Kasumi-1 (cell line): ENCODE measurements at regions not wholly inside any gene's neighbourhood (a gene's known extent, or its start where the extent isn't known, plus 50 kb on each side); places are given as distances from the start of the nearest gene placed in this dataset.
"Not testable (repeated sequence)": the region's sequence is repeated elsewhere in the genome, so short reads cannot be mapped to it uniquely, and the experiment has no call there.

ENCODE experiments used
- DNase-seq, 2 experiments: peaks; one replicate each; lab custom pipeline; 2025; lab: John Stamatoyannopoulos, UW

DNA sequence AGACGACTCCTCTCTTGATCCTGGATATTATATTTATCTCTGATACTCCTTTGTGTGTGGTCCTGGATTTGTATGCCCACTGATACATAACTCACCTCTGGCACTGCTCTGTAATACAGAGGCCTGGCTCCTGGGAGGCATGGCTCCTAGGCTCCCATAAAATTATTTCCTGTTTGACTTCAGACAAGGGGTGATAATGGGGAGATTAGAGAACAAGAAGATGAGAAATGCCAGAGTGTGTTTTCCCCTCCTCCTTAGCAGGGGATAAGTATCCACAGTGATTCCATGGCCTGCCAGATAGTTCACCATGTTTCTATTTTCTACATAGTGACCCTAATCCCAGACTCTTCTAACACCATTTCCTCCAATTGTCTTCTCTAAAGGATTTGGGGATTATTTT is 165.7 kb upstream of the PLSCR5 start:
- no peak for DNase-seq

DNA sequence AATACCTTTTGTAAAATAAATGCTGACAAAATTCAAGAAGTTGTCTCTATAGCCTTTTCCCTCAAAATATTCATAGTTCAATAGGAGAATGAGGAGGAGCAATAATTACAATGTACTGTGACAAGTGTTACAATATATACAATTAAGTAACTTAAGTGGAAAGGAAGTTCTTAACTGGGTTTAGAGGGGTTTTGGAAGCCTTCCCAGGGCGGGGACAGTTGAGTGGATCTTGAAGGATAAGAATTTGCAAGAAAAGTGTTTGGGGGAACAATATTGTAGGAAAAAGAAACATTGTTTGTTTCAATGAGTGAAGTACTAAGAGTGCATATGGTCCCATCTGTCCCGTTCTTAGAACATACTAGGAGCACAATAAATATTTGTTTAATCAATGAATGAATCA is 165.2 kb upstream of the PLSCR5 start:
- no peak for DNase-seq

DNA sequence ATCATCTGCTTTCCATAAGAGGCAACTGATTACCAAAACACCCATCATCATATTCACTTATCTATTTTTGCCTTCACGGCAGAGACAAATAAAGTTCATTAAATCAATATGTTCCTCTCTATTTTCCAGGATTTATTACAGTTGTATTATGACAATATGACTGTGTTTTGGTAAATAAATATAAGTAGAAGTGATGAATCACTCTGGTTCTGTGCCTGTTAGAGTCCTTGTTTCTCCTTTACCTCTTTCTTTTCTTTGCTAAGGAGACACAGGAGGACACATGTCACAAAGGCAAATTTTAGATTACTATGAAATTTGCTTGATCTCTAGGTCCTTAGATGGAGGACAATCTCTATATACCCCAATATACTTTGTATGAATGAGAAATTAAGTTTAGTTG is 152.6 kb upstream of the PLSCR5 start:
- no peak for DNase-seq

DNA sequence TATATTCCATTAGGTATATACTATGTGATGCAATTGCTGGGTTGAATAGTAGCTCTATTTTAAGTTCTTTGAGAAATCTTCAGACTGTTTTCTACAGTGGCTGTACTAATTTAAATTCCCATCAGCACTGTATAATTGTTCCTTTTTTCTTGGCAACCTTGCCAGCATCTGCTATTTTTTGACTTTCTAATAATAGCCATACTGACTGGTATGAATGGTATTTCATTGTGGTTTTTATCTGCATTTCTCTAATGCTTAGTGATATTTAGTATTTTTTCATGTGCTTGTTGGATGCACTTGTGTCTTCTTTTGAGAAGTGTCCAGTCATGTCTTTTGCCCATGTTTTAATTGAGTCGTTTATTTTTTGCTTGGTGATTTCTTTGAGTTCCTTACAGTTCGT is 145.1 kb upstream of the PLSCR5 start:
- no peak for DNase-seq

DNA sequence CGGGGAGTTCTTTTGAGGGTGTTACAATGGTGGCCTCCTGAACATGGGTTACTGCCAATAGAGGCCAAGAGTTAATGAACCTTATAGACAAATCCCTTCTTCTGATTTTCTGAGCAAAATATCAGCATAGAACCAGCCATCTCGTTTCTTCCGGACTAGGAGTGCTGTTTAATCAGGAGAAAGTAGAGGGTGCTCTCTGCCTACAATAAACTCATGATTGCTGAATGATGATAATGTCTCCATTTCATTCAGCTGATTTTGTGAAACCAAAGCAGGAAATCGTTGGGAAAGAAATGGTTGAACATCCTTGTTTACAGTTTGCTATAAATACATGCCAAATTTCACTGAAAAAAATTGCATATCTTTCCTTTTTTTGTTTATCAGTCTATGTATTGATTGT is 142.8 kb upstream of the PLSCR5 start:
- DNase-seq = peak in 1 of 2 experiments; percentile 9

DNA sequence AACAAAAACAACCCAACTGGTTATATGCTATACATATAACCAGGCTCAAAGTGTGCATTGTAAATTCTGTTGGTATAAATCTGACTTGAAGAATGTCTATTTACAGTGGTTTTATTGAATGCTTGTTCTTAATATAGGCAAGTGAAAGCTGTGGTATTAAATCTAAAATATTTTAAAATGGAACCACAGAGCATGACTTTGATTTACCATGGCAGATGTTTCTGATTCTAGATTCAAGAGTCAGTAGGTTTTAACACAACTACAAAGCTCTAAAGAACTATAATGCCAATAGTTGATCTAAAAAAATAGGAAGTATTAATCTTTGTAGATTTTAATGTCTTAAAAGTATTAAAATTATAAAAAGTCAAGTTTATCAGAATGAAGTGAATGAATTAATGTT is 141.9 kb upstream of the PLSCR5 start:
- no peak for DNase-seq

DNA sequence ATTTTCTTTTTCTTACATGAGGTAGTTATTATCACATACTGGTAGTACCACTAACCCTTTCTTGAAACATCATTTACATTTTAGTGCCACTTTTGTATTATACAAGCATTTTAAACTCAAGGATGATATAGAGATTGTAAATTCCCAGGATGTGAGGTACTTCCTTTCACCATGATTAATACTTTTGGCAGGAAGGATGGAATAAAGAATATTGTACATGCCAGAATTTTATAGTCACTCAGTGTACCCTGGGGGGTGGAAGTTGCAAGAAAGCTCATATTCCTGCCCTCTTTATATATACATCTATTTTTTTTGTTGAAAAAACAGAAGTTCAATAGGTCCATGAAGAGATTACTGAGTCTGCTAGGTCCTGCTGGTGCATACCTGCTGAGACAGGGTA is 141.0 kb upstream of the PLSCR5 start:
- DNase-seq = no peak

DNA sequence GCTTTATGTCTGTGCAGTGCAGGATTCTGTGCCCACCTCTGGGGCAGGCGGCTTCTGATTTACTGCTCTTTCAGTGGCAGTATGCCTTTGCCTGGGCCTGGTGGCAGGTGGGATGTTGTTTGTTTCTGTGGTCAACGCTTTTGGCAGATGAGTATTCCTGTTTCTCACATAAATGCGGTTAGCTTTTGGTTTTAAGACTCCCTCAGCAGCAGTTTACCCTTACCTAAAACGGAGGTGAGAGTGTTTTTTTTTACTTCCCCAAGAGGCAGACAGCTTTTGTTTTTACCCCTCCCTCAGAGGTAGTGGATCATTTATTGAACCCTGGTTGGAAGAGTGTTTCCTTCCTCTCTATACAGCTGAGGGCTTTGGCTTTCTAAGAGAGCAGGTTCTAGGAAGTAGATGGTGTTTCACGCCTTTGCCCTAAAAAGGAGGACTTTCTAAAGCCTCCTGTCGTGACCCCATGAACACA is 134.1 kb upstream of the PLSCR5 start:
- no peak for DNase-seq

DNA sequence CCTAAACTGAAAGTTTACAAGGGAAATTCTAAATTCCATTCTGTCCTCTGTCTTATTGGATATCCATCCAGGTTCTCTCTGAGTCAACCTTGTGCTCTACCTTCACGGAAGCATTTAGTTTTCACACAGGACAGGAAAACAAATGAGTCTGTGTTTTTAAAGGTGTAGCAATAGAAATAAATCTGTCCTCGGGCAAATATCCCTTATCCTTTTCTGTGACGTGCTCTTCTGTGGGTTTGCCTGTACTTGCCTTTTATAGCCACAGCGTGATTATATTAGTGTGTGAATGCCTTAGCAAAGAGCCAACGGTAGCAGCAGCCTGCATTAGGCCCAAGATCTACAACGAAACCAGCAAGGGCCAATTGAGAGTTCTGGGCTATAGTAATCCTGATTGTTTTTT is 127.2 kb upstream of the PLSCR5 start:
- no peak for DNase-seq

DNA sequence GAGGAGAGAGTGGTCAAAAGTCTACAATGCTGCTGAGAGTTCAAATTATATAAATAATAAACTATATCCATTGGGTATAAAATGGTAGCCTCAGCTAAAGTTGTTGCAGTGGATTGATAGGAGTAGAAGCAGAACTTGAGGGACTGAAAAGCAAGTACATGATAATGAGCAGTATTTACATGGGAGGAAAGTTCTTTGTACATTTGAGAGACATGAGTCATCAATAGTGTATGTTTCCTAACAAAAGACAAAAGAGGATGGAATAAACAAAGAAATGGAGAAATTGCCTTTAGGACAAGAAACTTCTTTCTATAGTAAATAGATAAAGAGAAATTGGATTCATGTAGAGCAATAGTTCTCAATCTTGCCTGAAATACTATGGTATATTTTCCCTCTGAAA is 110.0 kb upstream of the PLSCR5 start:
- no peak for DNase-seq

DNA sequence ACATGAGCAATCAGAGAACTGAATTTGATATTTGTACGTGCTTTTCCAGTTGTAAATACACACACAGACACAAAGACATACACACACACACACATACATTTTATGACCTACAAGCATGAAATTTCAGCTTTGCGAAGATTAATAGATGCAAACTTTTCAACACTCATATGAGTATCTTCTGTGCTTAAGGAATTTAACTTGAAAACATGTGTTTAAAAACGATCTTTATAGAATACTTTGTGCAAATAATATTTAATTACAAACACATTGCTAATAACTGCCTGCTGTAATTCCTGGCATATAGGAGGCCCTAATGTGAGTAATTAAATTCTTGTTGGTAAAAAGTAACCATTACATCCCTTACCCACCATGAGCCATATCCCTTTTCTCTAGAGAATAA is 107.7 kb upstream of the PLSCR5 start:
- no peak for DNase-seq

DNA sequence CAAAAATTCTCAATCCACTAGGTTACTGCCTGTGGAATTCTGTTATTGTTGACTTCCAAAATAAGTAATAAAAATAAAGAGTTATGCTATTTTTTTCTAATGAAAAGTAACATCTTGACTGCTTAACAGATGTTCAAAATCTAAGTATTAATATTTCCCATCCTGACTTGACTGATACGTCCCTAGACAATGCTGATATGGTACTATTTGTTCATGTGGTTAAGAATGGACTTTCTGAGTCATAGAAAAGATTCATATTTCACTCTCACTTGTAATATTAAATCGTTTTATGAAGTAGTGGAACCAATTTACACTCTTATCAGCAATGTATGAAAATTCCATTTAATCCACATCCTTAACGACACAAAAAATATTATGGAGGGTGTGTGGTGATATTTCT is 104.8 kb upstream of the PLSCR5 start:
- no peak for DNase-seq

DNA sequence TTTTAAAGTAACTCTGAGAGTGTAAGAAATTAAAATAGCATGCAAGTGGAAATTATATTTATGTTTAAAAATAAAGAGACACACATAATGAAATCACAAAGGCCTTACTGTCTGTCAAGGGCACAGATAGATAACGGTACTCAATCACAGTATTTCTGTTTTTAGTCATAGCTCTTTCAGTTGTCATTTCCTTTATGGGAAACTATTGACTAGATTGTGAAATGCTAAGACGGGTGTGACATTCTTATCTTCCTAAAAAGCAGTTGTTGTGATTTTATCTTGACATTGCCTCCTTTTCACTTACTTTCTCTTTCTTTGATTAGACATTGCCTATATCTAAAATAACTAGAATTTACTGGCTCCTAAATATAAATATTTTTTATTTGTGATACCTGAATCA is 100.1 kb upstream of the PLSCR5 start:
- no peak for DNase-seq

DNA sequence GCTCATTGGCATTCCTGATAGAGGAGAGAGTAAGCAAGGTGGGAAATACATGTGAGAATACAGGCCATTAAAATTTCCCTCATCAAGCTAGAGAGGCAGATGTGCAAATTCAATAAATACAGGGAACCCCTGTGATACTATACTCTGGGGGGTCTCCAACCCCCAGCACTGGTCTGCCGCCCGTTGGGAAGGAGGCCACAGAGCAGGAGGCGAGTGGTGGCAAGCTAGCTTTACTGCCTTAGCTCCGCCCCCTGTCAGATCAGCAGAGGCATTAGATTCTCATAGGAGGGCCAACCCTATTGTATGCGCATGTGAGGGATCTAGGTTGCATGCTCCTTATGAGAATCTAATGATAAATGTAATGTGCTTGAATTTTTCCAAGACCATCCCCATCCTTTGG is 97.1 kb upstream of the PLSCR5 start:
- DNase-seq = no peak

DNA sequence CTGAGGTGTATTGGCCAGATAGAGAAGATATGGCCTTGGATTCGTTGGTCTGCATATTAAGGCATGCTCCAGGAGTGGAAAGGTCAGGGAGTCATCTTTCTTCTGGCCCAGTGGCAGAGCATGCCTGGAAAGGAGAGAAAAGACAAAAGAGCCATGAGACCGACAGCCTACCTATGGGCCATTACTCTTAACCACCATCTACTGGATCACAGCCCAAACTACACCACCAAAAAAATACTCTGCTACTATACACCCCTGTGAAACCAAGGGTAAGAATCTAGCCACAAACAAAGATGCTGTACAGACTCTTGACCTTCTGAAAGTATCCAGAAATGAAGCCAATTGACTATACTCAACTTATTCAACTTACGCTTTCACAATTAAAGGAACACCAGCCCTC is 96.1 kb upstream of the PLSCR5 start:
- DNase-seq = no peak

DNA sequence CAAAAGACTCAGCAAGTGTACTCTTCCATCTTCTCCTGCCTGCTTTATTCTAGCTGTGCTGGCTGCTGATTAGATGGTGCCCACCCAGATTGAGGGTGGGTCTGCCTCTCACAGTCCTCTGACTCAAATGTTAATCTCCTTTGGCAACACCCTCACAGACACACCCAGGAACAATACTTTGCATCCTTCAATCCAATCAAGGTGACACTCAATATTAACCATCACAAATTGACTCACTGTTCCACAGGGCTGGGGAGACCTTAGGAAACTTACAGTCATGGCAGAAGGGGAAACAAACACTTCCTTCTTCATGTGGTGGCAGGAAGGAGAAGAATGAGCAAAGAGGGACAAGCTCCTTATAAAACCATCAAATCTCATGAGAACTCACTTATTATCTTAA is 94.9 kb upstream of the PLSCR5 start:
- not testable (repeated sequence) for DNase-seq

DNA sequence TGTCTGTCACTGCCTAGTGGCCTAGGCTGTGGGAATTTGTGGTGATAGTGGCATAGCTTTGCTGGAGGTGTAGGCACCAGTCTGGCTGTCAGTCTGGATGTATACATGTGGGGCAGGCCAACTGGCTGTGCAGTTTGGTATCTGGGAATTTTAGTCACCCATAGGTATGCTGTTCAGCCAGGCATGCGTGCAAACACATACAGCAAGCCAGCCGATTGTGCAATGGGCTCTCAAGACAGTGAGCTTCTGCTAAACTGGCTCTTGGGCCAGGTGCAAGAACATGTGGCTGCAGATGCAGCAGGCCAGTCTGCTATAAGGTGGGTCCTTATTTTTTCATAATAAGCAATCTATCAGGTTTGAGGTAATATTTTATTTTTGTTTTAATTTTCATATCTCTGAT is 87.1 kb upstream of the PLSCR5 start:
- no peak for DNase-seq

DNA sequence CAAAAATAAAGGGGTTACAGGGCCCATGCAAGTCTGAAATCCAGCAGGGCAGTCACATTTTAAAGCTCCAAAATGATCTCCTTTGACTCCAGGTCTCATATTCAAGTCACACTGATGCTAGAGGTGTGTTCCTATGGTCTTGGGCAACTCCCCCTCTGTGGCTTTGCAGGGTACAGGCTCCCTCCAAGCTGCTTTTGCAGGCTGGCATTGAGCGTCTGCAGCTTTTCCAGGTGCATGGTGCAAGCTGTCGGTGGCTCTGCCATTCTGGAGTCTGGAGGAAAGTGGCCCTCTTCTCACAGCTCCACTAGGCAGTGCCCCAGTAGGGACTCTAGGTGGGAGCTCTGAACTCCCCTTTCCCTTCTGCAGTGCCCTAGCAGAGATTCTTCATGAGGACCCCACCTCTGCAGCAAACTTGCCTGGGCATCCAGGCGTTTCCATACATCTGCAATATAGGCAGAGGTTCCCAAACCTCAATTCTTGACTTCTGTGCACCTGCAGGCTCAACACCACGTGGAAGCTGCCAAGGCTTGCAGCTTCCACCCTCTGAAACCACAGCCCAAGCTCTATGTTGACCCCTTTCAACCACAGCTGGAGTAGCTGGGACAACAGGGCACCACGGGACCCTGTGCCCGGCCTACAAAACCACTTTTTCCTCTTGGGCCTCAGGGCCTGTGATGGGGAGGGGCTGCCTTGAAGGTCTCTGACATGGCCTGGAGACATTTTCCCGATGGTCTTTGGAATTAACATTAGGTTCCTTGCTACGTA is 80.1 kb upstream of the PLSCR5 start:
- DNase-seq = no peak

DNA sequence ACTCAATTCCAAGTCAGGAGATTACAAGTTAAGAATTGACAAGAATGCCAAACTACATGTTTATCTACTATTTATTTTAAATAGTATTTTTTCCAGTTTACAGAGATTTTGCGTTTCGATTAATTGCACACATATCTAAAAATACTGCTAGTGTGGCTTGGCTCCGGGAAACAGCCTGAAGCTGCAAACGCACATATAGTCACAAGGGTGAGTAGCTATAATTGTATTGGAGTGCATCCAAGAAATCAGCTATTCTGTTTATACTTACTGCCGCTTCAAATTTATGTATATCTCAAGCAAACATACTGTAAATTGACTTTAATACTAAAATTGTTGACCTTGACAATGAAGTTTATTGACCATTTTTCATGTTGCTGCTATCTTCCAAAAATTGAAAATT is 77.0 kb upstream of the PLSCR5 start:
- no peak for DNase-seq

DNA sequence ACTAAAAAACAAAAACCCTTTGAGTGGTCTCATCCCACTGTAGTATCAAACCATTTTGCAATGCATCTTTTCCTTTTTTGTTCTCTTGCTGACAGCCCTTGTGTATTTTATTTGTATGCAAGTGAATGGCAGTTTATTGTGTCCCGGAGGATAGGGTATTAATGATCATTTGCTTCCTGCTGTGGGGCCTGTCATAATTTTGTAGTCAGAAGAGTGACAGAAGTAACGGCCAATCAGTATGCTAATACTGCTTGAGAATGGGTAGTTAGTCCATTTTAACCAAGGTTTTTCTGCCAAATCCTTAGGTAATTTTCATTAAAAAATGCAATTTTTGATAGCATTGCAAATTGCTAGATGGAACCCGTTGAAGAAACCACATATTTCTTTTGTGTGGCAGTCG is 75.5 kb upstream of the PLSCR5 start:
- DNase-seq = no peak

DNA sequence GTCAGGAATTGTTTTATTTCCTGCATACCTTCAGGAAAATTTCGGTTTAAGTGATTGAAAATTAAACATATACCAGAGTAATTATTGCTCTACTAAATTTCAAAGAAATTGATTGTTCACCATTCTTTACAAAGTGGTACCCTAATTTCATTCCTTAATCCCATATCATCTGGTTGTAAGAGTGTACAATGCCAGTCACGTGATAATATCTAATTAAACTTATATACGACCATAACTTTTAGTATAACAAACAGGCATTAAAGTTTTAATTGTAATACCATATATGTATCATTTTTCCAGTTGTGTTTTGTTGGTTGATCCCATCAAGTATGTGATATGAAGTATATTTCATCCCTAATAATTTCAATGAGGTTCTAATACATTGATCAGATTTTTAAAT is 74.8 kb upstream of the PLSCR5 start:
- DNase-seq = no peak

DNA sequence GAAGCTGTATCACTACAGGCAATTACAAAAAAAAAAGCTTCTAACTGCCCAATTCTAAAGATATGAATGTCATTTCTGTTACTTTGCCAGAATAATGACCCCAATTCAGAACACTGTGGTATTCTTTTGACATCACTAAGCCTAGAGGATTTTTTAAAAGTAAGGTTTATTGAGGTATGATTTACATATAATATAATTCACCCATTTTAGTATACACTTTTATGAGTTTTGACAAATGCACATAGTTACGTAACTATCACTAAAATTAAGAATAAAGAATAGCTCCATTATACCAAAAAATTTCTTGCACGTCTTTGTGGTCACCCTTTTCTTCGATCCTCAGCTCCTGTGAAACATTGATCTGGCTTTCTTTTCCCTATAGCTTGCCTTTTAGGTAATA is 74.0 kb upstream of the PLSCR5 start:
- DNase-seq = no peak

DNA sequence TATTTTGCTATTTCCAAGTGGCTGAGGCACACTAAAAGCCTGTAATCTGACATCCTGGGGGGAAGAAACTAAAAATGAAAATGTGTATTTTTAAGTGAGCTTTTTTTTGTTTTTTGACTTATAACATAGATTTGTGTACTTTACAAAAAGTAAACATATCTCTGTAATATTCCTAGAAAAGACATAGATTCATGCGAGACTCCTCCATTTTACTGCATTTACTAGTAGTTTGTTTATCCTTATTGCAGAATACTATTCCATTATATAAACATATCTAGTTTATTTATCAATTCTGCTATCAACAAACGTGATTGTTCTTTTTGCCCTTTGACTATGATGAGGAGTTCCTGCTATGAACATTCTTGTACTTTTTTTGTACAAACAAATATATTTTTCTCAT is 67.8 kb upstream of the PLSCR5 start:
- DNase-seq = no peak

DNA sequence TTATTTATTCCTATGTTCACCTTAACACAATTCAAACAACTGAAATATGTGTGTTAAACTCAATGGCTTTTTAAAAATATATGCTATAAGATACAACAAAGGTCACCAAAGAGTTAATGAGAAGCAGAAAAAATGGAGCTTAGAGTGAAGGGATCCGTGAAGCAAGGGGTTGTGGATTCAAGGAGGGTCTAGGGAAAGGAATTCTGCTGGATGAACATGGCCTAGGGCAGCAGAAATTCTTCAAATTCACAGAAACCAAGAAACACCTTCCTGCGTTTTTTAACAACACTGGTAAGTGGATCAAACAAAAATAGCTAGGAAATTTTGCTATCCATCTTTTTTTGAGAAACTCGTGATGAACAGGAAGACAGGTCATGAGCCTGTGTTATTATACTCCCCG is 59.3 kb upstream of the PLSCR5 start:
- no peak for DNase-seq

DNA sequence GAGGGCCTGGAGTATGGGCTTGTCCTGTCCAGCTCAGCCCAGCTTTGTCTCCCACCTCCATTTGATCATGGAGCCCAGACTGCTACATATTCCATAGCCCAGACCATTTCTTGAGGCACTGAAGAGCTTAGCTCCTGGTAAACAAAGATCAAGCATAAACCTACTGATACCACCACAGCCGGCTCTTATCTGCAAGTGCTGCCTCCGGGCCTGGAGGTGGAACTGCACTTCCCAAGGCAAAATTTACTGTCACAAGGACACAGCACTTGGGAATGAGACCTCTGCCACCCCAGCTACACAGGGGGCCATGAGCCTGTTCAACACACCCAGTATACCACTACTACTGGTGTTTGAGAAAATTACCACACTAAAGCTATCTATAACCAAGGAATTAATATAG is 53.7 kb upstream of the PLSCR5 start:
- no peak for DNase-seq
